ENCODE measurements at regions not wholly inside any gene's neighbourhood (a gene's known extent, or its start where the extent isn't known, plus 50 kb on each side); places are given as distances from the start of the nearest gene placed in this dataset.

- no peak for TF ChIP-seq CTCF (IDR thresholded peaks at IDR 0.05)
- TF ChIP-seq POLR2A (IDR thresholded peaks at IDR 0.05) = no peak
Observed at GRCh38 chr3:117687096-117687495, 977.5 kb downstream of the TUSC7 start.

Measured in lower leg skin (tissue), 3 donors.